ENCODE measurements at regions not wholly inside any gene's neighbourhood (a gene's known extent, or its start where the extent isn't known, plus 50 kb on each side); places are given as distances from the start of the nearest gene placed in this dataset.

DNA sequence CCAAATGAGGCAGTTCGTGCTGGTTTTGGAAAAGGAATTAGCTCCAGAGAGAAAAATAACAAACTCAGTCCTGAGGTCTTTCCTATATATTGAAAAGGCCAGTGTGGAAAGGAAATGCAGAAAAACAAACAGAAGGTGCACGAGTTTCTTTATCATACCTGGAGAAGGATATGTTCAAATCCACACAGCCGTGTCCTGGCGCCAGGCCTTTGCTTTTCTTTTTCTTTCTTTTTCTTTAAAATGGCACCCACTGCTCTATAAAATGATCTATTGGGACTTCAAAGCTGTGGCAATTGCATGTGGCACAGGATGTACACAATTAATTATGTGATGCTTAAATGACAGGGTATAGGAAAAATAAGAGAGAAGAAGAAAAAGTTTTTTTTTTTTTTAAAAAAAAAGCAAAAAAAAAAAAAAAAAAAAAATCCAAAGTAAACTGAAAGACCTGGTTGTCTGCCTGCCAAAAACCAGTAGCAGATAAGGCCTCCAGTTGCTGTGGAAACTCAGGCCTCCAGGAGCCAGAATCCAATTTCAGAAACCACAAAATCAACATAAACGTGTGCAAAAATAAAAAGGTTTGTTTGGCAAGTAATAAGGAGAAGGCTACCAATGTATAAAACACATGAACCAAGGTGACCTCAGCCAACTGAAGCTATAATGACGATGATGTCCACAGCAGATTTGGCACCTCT is 957.6 kb upstream of the SOX9 start:
- no peak for TF ChIP-seq POLR2AphosphoS5 (IDR thresholded peaks at IDR 0.05; ENCODE audit: low read depth)
- TF ChIP-seq, protein P1, sequence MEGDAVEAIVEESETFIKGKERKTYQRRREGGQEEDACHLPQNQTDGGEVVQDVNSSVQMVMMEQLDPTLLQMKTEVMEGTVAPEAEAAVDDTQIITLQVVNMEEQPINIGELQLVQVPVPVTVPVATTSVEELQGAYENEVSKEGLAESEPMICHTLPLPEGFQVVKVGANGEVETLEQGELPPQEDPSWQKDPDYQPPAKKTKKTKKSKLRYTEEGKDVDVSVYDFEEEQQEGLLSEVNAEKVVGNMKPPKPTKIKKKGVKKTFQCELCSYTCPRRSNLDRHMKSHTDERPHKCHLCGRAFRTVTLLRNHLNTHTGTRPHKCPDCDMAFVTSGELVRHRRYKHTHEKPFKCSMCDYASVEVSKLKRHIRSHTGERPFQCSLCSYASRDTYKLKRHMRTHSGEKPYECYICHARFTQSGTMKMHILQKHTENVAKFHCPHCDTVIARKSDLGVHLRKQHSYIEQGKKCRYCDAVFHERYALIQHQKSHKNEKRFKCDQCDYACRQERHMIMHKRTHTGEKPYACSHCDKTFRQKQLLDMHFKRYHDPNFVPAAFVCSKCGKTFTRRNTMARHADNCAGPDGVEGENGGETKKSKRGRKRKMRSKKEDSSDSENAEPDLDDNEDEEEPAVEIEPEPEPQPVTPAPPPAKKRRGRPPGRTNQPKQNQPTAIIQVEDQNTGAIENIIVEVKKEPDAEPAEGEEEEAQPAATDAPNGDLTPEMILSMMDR (conservative IDR thresholded peaks at IDR 0.05; ENCODE audit: low read depth in 2 of 2): no peak
- TF ChIP-seq EZH2phosphoT487 (IDR thresholded peaks at IDR 0.05; ENCODE audit: unreplicated experiment): no peak
- TF ChIP-seq EZH2 (IDR thresholded peaks at IDR 0.05; ENCODE audit: low read depth, unreplicated experiment): no peak
- TF ChIP-seq STAT1 (IDR thresholded peaks at IDR 0.05; ENCODE audit: unreplicated experiment): no peak
- TF ChIP-seq, protein P2, sequence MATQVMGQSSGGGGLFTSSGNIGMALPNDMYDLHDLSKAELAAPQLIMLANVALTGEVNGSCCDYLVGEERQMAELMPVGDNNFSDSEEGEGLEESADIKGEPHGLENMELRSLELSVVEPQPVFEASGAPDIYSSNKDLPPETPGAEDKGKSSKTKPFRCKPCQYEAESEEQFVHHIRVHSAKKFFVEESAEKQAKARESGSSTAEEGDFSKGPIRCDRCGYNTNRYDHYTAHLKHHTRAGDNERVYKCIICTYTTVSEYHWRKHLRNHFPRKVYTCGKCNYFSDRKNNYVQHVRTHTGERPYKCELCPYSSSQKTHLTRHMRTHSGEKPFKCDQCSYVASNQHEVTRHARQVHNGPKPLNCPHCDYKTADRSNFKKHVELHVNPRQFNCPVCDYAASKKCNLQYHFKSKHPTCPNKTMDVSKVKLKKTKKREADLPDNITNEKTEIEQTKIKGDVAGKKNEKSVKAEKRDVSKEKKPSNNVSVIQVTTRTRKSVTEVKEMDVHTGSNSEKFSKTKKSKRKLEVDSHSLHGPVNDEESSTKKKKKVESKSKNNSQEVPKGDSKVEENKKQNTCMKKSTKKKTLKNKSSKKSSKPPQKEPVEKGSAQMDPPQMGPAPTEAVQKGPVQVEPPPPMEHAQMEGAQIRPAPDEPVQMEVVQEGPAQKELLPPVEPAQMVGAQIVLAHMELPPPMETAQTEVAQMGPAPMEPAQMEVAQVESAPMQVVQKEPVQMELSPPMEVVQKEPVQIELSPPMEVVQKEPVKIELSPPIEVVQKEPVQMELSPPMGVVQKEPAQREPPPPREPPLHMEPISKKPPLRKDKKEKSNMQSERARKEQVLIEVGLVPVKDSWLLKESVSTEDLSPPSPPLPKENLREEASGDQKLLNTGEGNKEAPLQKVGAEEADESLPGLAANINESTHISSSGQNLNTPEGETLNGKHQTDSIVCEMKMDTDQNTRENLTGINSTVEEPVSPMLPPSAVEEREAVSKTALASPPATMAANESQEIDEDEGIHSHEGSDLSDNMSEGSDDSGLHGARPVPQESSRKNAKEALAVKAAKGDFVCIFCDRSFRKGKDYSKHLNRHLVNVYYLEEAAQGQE (IDR thresholded peaks at IDR 0.05; ENCODE audit: unreplicated experiment): no peak
- no peak for TF ChIP-seq CREB1 (CRISPR knock-in tag; IDR thresholded peaks at IDR 0.05; ENCODE audit: low read depth)

Measured in GM23338 (cell line).